ENCODE measurements at regions not wholly inside any gene's neighbourhood (a gene's known extent, or its start where the extent isn't known, plus 50 kb on each side); places are given as distances from the start of the nearest gene placed in this dataset.

DNA sequence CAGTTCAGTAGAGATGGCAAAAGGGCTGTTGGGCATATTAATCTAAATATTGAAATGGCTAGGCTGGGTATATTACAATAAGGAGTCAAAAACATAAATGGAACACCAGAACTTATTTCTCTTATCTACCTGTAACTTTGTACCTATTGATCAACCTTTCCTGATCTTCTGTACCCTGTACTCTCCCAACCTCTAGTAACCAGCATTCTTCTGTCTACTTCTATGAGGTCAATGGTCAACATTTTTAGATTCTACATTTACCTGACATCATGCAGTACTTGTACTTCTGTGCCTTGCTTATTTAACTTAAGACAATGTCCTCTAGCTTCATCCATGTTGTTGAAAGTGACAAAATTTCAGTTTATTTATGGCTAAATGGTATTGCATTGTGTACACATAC is 467.3 kb downstream of the TAF11L14 start:
- DNase-seq (ENCODE audit: low read depth in 2 of 2), result no peak

DNA sequence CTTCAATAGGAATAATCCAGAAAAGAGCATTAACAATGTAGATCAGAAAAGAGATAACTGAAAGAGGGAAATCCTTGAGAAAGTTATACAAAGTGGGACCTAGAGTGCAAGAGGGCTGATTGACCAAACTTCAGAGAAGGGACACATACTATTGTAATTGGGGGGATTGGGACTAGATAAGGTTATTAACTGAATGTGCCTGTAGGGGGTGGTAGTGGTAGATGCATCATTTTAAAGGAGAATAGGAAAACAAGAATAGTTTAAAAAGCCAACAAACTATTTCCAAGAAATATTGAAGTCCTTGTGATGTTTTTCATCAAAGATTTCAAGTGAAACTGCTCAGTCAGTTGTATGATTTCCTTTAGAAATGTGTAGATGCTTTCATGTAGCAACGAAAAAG is 468.5 kb downstream of the TAF11L14 start:
- DNase-seq (ENCODE audit: low read depth in 2 of 2), result no peak

DNA sequence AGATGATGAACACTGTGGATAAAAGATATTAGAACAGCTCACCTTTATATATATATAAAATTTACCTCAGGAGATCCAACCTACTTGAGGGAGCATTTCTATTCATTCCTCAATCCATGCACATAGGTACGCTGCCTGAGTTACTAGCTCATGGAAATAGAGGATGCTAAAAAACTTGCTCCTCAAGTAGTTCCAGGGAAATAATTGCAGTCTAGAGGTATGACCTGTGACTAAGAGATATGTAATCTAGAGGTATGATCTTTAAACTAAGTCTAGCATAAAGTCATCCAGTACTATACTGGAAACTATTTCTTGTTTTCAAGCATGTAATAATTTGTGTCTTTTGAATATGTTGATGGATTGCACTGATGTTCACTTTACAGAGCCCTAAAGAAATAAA is 471.2 kb downstream of the TAF11L14 start:
- no peak for DNase-seq (ENCODE audit: low read depth in 2 of 2)

GRCh38 chr5:18111906-18112465 is 477.7 kb downstream of the TAF11L14 start:
- DNase-seq (ENCODE audit: low read depth in 2 of 2), result no peak

DNA sequence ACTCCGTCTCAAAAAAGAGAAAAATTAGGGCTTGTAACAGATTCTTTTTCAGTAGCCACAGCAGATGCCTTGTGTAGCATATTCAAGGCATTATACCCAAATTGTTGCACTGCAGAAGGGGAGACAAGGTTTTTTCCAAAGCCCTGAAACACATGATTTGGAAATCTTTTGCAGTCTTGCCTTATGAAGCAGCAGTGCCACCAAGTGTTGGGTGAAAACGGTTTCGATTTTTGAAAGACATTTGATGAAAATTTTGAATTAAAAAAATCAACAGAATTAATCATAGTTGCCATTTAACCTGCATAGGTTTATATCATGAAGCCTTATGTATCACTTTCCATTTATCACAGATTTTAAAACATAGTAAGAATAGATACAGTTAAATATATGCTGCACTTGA is 479.5 kb downstream of the TAF11L14 start:
- no peak for DNase-seq (ENCODE audit: low read depth in 2 of 2)

DNA sequence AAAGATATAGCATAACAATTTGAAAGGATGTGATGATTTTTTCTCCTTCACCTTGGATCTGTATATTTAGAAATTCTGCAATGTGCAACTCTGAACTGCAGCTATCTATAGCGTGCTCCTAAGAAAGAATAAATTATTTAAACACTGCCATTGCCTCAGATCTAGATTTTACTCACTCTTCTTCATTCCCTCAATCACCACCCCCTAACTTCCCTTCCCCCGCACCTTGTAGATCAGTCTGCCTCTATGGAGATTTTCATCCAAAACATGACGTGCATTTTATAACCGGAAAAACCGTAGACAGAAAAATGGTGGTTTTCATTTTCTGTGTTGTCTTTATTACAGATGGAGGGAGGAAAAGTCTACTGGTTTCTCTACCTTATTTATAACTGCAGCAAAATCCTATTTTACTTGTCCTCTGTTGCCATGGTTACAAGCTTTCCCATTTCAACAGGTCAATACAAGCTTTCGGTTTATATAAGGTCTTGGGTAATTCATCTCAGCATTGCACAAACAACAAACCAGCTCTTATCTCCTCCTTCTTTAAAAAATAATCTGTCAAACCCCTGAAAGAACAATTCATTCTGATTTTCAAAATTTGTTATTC is 480.0 kb downstream of the TAF11L14 start:
- no peak for DNase-seq (ENCODE audit: low read depth in 2 of 2)

- DNase-seq (ENCODE audit: low read depth in 2 of 2), result no peak
Measured at GRCh38 chr5:18117968-18118367, 483.7 kb downstream of the TAF11L14 start.

GRCh38 chr5:18119156-18119785 is 485.0 kb downstream of the TAF11L14 start:
- DNase-seq (ENCODE audit: low read depth in 2 of 2), result no peak

- no peak for DNase-seq (ENCODE audit: low read depth in 2 of 2)
Measured at GRCh38 chr5:18141222-18141621, 507.0 kb downstream of the TAF11L14 start.

GRCh38 chr5:18142831-18143230 is 508.6 kb downstream of the TAF11L14 start:
- DNase-seq (ENCODE audit: low read depth in 2 of 2), result no peak

DNA sequence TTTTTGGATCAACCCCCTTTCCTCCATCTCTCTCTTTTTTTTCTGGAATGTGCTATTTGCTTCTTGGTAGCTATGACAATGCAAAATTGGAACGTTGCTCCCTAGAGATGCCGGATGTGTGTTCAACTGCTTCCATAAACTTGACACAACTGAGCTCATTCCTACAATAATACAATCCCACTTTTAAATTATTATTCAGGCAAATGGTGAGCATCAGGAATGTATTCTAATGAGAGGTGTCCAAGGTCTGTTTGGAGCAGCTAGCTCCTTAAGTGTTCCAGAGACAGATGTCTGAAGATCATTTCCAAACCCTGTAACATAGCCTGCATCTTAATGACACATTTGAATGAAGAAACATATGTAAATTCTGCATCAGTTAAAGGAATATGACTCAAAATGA is 518.4 kb downstream of the TAF11L14 start:
- no peak for DNase-seq (ENCODE audit: low read depth in 2 of 2)

GRCh38 chr5:18158166-18158565 is 523.9 kb downstream of the TAF11L14 start:
- DNase-seq (ENCODE audit: low read depth in 2 of 2), result no peak

- DNase-seq (ENCODE audit: low read depth in 2 of 2), result no peak
Measured at GRCh38 chr5:18159331-18159730, 525.1 kb downstream of the TAF11L14 start.

DNA sequence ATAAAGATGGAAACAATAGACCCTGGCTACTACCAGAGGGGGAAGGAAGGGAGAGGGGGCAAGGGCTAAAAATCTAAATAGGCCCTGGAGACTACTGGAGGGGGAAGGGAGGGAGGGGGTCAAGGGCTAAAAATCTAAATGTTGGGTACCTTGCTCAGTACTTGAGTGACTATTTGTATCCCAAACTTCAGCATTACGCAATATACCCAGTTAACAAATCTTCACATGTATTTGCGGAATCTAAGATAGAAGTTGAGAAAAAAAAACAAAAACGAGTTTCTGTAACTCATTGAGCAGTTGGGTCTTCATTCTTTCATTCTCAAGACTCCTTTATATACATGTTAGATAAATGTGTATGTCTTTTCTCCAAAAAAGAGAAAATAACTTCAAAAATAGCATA is 537.4 kb downstream of the TAF11L14 start:
- DNase-seq (ENCODE audit: low read depth in 2 of 2), result no peak

DNA sequence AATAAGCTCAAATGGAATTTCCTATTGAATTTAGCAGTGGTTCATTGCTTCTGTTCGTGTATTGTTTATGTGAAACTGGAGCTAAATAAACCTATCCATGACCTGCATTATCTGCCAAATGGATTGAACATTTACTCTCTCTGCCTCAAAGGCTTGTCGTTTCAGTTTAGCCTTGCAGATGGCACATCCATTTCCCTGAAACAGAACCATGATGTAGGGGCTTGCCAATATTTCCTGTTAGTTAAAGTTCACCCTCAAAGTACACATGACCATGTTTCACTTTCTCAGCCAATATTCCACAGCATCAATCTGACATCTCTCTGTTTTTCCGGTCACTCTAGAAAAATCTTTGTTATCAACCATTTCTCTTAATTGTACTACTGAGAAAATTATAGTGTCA is 545.3 kb downstream of the TAF11L14 start:
- DNase-seq (ENCODE audit: low read depth in 2 of 2), result no peak

DNA sequence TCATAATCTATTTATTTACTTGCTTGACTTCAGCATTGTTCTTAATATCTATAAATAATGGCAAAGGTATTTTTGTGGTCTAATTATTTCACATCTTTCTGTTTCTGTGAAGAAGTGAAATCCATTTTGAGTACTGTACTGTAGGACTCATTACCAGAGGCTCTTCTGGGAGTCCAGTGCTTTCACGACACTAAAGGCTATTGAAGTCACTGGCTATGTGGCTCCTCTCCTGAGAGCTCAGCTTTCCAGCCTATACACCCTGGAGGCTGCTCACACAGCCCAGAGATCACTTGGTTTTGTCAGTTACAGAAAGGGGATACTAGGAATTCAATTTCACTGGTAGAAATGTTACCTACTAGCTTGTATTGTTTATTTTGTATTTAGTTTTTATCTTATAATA is 547.3 kb downstream of the TAF11L14 start:
- DNase-seq (ENCODE audit: low read depth in 2 of 2), result no peak

DNA sequence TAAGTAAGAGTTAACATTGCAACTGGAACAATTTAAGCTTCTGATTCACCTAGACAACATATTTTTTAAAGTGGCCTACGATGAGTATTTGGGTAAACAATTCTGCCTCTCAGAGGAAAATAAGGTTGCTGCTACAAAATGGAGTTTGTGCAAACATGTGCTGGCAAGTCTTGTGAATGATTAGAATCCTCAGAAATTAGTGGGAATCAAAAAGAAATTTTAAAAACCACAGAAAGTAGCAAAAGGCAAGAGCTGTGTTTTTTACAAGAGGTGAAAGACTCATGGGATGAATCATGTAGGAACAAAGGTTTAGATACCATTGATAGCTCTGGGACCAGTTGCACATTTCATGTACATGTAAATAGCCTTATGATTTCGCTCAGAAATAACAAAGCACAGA is 561.6 kb downstream of the TAF11L14 start:
- DNase-seq (ENCODE audit: low read depth in 2 of 2), result no peak

DNA sequence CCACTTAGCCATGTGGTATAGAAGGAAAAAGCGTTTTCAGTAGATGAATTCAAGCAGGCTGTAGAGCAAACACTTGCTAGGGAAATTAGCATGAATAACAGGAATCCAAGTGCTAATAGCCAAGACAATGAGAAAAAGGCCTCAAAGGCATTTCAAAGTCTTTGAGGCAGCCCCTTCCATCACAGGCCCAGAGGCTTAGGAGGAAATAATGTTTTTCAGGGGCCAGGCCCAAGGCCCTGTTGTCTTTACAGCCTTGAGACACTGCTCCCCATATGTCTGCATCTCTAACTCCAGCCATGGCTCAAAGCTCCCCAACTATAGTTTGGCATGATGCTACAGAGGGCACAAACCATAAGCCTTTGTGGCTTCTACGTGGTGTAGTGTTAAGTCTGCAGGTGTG is 563.5 kb downstream of the TAF11L14 start:
- no peak for DNase-seq (ENCODE audit: low read depth in 2 of 2)

- DNase-seq (ENCODE audit: low read depth in 2 of 2), result no peak
Measured at GRCh38 chr5:18202164-18202563, 567.9 kb downstream of the TAF11L14 start.

DNA sequence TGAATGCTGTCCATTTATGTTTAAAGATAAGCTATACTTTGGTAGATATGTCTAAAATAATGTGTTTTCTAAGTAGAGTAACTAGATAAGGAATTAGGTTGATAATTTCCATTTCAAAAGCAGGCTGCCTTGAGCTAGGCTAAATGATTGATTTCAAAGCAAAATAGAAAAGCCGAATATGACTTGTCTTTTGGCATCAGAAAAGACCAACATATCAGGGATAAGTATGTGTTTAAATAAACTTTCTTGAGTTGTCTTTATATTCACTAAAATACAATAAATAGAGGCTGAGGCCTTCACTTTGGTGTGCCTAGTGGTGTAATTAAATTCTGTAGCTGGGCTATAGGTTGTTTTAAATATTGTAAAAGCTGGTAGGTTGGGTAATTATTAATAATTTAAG is 569.0 kb downstream of the TAF11L14 start:
- DNase-seq (ENCODE audit: low read depth in 2 of 2), result no peak

DNA sequence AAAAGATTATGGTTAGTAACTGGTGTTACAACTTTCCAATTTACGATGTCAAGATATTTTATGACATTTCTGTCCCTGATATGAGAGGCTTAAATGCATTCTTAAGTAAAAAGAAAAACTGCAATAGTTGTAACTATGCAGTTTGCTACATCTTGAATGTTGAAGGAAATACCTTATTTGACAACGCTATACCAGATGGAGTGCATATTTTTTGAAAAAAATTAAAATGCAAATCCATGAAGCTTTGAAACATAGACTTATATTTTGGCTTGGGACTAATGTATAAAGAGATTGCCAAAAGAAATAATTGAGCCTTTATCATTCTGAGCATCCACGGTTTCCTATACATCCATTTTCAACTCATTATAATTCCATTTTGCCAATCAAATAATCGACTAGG is 579.4 kb downstream of the TAF11L14 start:
- DNase-seq (ENCODE audit: low read depth in 2 of 2), result no peak

- DNase-seq (ENCODE audit: low read depth in 2 of 2), result no peak
Measured at GRCh38 chr5:18216016-18216415, 581.8 kb downstream of the TAF11L14 start.

DNA sequence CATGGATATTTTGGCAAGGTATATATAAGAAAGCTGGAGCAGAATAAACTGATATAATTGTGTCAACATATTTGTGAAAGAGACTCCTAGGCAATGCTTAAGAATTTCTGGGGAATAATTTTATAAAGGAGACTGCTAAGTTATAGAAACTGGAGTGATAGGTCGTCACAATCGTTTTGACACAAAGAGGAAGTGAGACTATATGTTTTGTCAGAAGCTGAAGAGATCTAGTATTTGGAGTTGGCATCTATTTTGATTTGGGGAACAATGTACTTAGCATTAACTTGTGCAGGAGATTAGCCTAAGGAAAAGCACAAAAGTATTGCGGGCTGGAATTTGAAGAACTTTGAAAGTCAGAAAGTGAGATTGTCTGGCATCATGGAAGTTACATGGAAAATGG is 582.5 kb downstream of the TAF11L14 start:
- DNase-seq (ENCODE audit: low read depth in 2 of 2), result no peak

- no peak for DNase-seq (ENCODE audit: low read depth in 2 of 2)
Measured at GRCh38 chr5:18219241-18219640, 585.0 kb downstream of the TAF11L14 start.

All from stimulated activated CD4-positive, alpha-beta T cell treated with anti-CD3 and anti-CD28 coated beads, Interleukin-12 subunit alpha, Interleukin-12 subunit beta, amount 100 ng/mL, for 24 hours (primary cell).